ENCODE measurements at regions not wholly inside any gene's neighbourhood (a gene's known extent, or its start where the extent isn't known, plus 50 kb on each side); places are given as distances from the start of the nearest gene placed in this dataset.

GRCh38 chr2:126995621-126996377 lies 97.1 kb downstream of the TEX51 start:
- Histone ChIP-seq H3K9me3 (no peaks in the 10 kb centered on the region), H3K36me3 (no peaks in the 10 kb centered on the region), H3K4me3 (no peak overlapping the region), H3K27me3 (no peaks in the 10 kb centered on the region), H3K27ac (no peak overlapping the region), H3K4me1 (no peaks in the 10 kb centered on the region)
- ATAC-seq (no peak), DNase-seq (no peak), FAIRE-seq (no peak)
- intact Hi-C loops (cut with DNase I): no loop called here
- WGBS, 2 donors: 63 to 70% methylated on average over 5 of the region's 5 CpGs
- no peak for TF ChIP-seq CTCF (IDR thresholded peaks at IDR 0.05)

- FAIRE-seq (no peak), ATAC-seq (no peak), DNase-seq (no peak)
- intact Hi-C loops (cut with DNase I): no loop called here
- H3K4me3 ChIP-seq: no peak overlapping the region
- no peaks in the 10 kb centered on the region for H3K9me3 ChIP-seq
- H3K36me3 ChIP-seq: no peaks in the 10 kb centered on the region
- H3K4me1 ChIP-seq: no peaks in the 10 kb centered on the region
- 91 to 93% methylated on average over 1 of the region's 1 CpG for WGBS, 2 donors
- H3K27ac ChIP-seq: no peak overlapping the region
- H3K27me3 ChIP-seq: no peaks in the 10 kb centered on the region
- no peak for TF ChIP-seq CTCF (IDR thresholded peaks at IDR 0.05)
Measured at GRCh38 chr2:126996378-126996699, 97.6 kb downstream of the TEX51 start.
